Osteocyte (in vitro differentiated cells): ENCODE measurements at regions not wholly inside any gene's neighbourhood (a gene's known extent, or its start where the extent isn't known, plus 50 kb on each side); places are given as distances from the start of the nearest gene placed in this dataset.

ENCODE experiments used
- DNase-seq: peaks from one replicate; pipeline ENCODE4 v3.0.0; 2021; ENCODE audit warnings: mixed read lengths; ENCODE audit not compliant: unreplicated experiment; ENCODE audit errors: extremely low spot score
- H3K27ac Mint-ChIP-seq: one replicate; pipeline ENCODE4 v1.8.0; 2021; ENCODE audit warnings: mild to moderate bottlenecking, mixed read lengths; ENCODE audit not compliant: unreplicated experiment
- H3K27me3 Mint-ChIP-seq: one replicate; pipeline ENCODE4 v1.8.0; 2021; ENCODE audit warnings: mixed read lengths; ENCODE audit not compliant: unreplicated experiment
- H3K36me3 Mint-ChIP-seq: one replicate; pipeline ENCODE4 v1.8.0; 2021; ENCODE audit warnings: mixed read lengths; ENCODE audit not compliant: unreplicated experiment
- H3K4me1 Mint-ChIP-seq: one replicate; pipeline ENCODE4 v1.8.0; 2021; ENCODE audit warnings: mixed read lengths; ENCODE audit not compliant: unreplicated experiment
- H3K4me3 Mint-ChIP-seq: one replicate; pipeline ENCODE4 v1.8.0; 2021; ENCODE audit warnings: mild to moderate bottlenecking, moderate library complexity, mixed read lengths; ENCODE audit not compliant: unreplicated experiment
- H3K9me3 Mint-ChIP-seq: one replicate; pipeline ENCODE4 v1.8.0; 2021; ENCODE audit warnings: mixed read lengths; ENCODE audit not compliant: unreplicated experiment
- CTCF ChIP-seq: fragments of 200-600 bp; sonication (generic); IDR thresholded peaks from 2 replicates; pipeline ENCODE4 v1.5.0; 2021; ENCODE audit warnings: antibody characterized with exemption, mild to moderate bottlenecking, moderate library complexity

GRCh38 chr3:110868106-110868505, 203.5 kb upstream of the NECTIN3 start:
- no peaks in the 10 kb centered on the region for H3K27me3 Mint-ChIP-seq
- no peaks in the 10 kb centered on the region for H3K4me1 Mint-ChIP-seq
- TF ChIP-seq CTCF = no peak
- H3K36me3 Mint-ChIP-seq = no peaks in the 10 kb centered on the region
- H3K4me3 Mint-ChIP-seq = no peak overlapping the region
- no peaks in the 10 kb centered on the region for H3K9me3 Mint-ChIP-seq
- DNase-seq = no peak
- no peak overlapping the region for H3K27ac Mint-ChIP-seq

GRCh38 chr3:110869736-110870135, 201.9 kb upstream of the NECTIN3 start:
- H3K36me3 Mint-ChIP-seq = peaks cover 14% of the 10 kb centered on the region
- H3K27ac Mint-ChIP-seq = no peak overlapping the region
- H3K27me3 Mint-ChIP-seq = no peaks in the 10 kb centered on the region
- peaks cover 9% of the 10 kb centered on the region for H3K9me3 Mint-ChIP-seq
- no peak for TF ChIP-seq CTCF
- DNase-seq = no peak
- H3K4me1 Mint-ChIP-seq = no peaks in the 10 kb centered on the region
- no peak overlapping the region for H3K4me3 Mint-ChIP-seq

- H3K27ac Mint-ChIP-seq = no peak overlapping the region
- no peak overlapping the region for H3K4me3 Mint-ChIP-seq
- TF ChIP-seq CTCF = no peak
- H3K36me3 Mint-ChIP-seq = peaks cover 14% of the 10 kb centered on the region
- H3K27me3 Mint-ChIP-seq = no peaks in the 10 kb centered on the region
- DNase-seq = no peak
- peaks cover 21% of the 10 kb centered on the region for H3K9me3 Mint-ChIP-seq
- no peaks in the 10 kb centered on the region for H3K4me1 Mint-ChIP-seq
These were observed 199.7 kb upstream of the NECTIN3 start for GRCh38 chr3:110871869-110872268.

GRCh38 chr3:110878692-110879091, 192.9 kb upstream of the NECTIN3 start:
- H3K27me3 Mint-ChIP-seq = no peaks in the 10 kb centered on the region
- H3K9me3 Mint-ChIP-seq = peaks cover 21% of the 10 kb centered on the region
- H3K4me1 Mint-ChIP-seq = peaks cover 4% of the 10 kb centered on the region
- DNase-seq = no peak
- H3K4me3 Mint-ChIP-seq = no peak overlapping the region
- peaks cover 9% of the 10 kb centered on the region for H3K36me3 Mint-ChIP-seq
- H3K27ac Mint-ChIP-seq = no peak overlapping the region
- TF ChIP-seq CTCF = no peak

GRCh38 chr3:110881069-110881468, 190.5 kb upstream of the NECTIN3 start:
- TF ChIP-seq CTCF = peak; percentile 27

More at GRCh38 chr3:110881069-110881468, 190.5 kb upstream of the NECTIN3 start:
- Mint-ChIP-seq H3K9me3 (no peaks in the 10 kb centered on the region), H3K27me3 (no peaks in the 10 kb centered on the region), H3K27ac (no peak overlapping the region), H3K4me1 (peaks cover 4% of the 10 kb centered on the region), H3K36me3 (no peaks in the 10 kb centered on the region), H3K4me3 (no peak overlapping the region)
- no peak for DNase-seq
